ENCODE measurements at regions not wholly inside any gene's neighbourhood (a gene's known extent, or its start where the extent isn't known, plus 50 kb on each side); places are given as distances from the start of the nearest gene placed in this dataset.

DNA sequence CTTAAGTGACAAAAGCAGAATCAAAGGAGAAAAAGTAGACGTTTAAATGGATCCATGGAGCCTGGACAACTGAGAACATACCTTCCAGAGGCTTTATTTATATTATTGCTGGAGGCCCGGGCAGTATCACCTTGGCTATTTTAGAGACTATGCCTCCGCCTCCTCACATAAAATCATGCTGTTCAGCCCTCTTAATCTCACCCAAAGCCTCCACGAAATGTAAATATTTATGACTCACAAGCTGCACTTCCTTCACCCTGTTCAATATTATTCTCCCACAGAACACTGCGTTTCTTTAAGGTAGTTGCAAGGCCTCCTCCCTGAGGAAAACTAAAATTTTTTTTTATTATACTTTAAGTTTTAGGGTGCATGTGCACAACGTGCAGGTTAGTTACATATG lies 478.6 kb upstream of the ACVR2A start:
- Histone ChIP-seq H3K27ac (no peak overlapping the region), H3K9me3 (ENCODE audit: severe bottlenecking) (no peaks in the 10 kb centered on the region), H3K4me3 (ENCODE audit: low read depth, low read length) (no peak overlapping the region), H3K36me3 (no peaks in the 10 kb centered on the region), H3K27me3 (ENCODE audit: insufficient read depth, low read depth, severe bottlenecking) (no peaks in the 10 kb centered on the region)
- DNase-seq = no peak
- TF ChIP-seq, protein P1, sequence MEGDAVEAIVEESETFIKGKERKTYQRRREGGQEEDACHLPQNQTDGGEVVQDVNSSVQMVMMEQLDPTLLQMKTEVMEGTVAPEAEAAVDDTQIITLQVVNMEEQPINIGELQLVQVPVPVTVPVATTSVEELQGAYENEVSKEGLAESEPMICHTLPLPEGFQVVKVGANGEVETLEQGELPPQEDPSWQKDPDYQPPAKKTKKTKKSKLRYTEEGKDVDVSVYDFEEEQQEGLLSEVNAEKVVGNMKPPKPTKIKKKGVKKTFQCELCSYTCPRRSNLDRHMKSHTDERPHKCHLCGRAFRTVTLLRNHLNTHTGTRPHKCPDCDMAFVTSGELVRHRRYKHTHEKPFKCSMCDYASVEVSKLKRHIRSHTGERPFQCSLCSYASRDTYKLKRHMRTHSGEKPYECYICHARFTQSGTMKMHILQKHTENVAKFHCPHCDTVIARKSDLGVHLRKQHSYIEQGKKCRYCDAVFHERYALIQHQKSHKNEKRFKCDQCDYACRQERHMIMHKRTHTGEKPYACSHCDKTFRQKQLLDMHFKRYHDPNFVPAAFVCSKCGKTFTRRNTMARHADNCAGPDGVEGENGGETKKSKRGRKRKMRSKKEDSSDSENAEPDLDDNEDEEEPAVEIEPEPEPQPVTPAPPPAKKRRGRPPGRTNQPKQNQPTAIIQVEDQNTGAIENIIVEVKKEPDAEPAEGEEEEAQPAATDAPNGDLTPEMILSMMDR (IDR thresholded peaks at IDR 0.05; ENCODE audit: low read depth, low read length) = no peak

DNA sequence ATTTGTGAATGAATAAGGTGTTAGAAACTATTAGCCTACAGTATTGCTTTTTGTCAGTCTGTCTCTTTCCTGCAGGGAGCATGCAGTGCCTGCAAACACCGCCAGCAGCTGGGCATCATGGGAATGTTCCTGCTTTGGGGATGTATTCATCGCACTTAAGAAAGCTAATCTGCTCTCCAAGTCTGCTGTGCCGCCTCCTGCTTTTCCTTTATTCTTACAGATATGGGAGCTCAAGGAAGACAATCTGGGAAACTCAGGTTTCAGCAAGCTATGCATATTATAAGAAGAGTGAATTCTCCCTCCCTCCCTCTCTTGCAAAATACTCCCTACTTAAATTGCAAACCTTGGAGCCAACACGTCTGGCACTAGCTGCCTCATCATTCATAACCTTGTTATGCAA lies 479.2 kb upstream of the ACVR2A start:
- H3K27ac ChIP-seq = no peak overlapping the region
- H3K27me3 ChIP-seq (ENCODE audit: insufficient read depth, low read depth, severe bottlenecking) = no peaks in the 10 kb centered on the region
- no peak overlapping the region for H3K4me3 ChIP-seq (ENCODE audit: low read depth, low read length)
- no peaks in the 10 kb centered on the region for H3K9me3 ChIP-seq (ENCODE audit: severe bottlenecking)
- no peaks in the 10 kb centered on the region for H3K36me3 ChIP-seq
- DNase-seq = peak; percentile 15
- TF ChIP-seq, protein P1 (IDR thresholded peaks at IDR 0.05; ENCODE audit: low read depth, low read length) = no peak

DNA sequence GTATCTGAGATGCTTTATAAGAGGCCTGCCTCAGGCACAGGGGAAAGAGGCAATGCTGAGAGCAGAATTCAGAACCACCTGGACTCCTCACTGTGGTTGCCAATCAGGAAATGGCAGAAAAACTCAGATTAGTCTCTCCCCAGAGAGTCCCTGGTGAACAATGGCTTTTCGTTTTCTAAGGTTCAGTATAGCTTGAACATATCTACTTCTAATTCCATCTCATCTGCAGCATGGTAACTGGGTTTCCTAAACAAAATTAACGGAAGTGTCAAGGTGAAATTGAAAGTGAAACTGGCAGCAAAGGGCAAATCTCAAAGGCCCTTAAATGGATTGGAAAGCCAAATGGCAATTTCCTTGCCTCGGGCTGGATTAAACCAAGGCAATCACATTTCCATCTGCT lies 480.2 kb upstream of the ACVR2A start:
- no peaks in the 10 kb centered on the region for H3K27me3 ChIP-seq (ENCODE audit: insufficient read depth, low read depth, severe bottlenecking)
- H3K4me3 ChIP-seq (ENCODE audit: low read depth, low read length) = no peak overlapping the region
- H3K27ac ChIP-seq = no peak overlapping the region
- no peaks in the 10 kb centered on the region for H3K9me3 ChIP-seq (ENCODE audit: severe bottlenecking)
- H3K36me3 ChIP-seq = no peaks in the 10 kb centered on the region
- TF ChIP-seq, protein P1 (IDR thresholded peaks at IDR 0.05; ENCODE audit: low read depth, low read length) = no peak
- no peak for DNase-seq

DNA sequence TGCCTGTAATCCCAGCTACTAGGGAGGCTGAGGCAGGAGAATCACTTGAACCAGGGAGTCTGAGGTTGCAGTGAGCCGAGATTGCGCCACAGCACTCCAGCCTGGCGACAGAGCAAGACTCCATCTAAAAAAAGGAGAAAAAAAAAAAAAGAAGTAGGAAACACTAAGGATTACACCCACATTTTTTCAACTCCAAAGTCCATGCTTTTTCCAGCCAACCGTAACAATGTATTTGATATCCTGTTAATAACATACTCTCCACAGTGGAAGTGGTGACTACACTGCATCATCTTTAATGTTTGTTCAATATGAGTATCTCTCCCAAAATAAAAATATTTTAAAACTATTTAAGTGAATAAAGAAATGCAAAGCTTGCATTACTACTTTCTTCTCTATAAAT lies 481.6 kb upstream of the ACVR2A start:
- H3K27ac ChIP-seq = no peak overlapping the region
- H3K4me3 ChIP-seq (ENCODE audit: low read depth, low read length) = no peak overlapping the region
- H3K9me3 ChIP-seq (ENCODE audit: severe bottlenecking) = no peaks in the 10 kb centered on the region
- TF ChIP-seq, protein P1 (IDR thresholded peaks at IDR 0.05; ENCODE audit: low read depth, low read length) = no peak
- no peaks in the 10 kb centered on the region for H3K36me3 ChIP-seq
- no peaks in the 10 kb centered on the region for H3K27me3 ChIP-seq (ENCODE audit: insufficient read depth, low read depth, severe bottlenecking)
- DNase-seq = no peak

DNA sequence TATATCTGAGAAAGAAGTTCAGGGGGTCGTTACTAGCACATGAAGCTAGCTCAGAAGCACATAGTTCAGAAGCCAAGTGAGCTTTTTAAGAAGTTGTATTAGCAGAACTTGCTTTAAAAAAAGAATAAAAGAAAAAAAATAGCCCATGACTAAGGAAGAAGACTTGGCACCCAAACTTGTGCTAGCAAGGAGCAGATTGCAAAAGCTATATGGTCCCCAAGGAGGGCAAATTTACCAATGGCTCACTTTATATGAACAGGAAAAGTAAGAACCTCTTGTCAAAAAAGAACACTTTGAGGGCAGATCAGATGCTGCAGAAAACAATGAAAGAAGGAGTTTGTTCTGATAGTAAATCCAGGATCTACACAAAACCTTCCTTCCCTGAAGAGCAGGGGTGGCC lies 486.5 kb upstream of the ACVR2A start:
- TF ChIP-seq, protein P1 (IDR thresholded peaks at IDR 0.05; ENCODE audit: low read depth, low read length) = no peak
- H3K36me3 ChIP-seq = no peaks in the 10 kb centered on the region

DNA sequence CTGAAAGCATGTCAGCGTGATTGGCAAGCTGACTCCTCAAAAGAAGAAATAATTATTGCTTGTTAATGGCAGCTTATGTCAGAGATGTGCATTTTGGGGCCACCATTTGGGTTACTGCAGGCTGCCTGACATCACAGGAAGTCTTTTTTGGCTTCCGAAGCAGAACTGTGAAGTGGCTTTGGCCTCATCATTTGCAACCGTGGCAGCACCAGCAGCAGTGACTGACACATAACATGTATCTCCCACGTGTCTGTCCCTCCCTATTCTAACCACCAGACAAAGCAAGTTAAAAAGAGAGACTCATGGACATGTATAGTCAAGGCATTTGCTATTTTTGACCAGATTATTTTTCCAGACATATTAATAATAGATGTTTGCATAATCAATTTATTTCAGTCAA lies 488.7 kb upstream of the ACVR2A start:
- Histone ChIP-seq H3K36me3 (no peaks in the 10 kb centered on the region), H3K9me3 (ENCODE audit: severe bottlenecking) (no peaks in the 10 kb centered on the region), H3K27ac (no peak overlapping the region), H3K27me3 (ENCODE audit: insufficient read depth, low read depth, severe bottlenecking) (no peaks in the 10 kb centered on the region), H3K4me3 (ENCODE audit: low read depth, low read length) (no peak overlapping the region)
- TF ChIP-seq, protein P1 (IDR thresholded peaks at IDR 0.05; ENCODE audit: low read depth, low read length) = no peak
- DNase-seq = no peak

More for the DNA sequence above, 486.5 kb upstream of the ACVR2A start:
- Histone ChIP-seq H3K27me3 (ENCODE audit: insufficient read depth, low read depth, severe bottlenecking) (no peaks in the 10 kb centered on the region), H3K27ac (no peak overlapping the region), H3K9me3 (ENCODE audit: severe bottlenecking) (no peaks in the 10 kb centered on the region), H3K4me3 (ENCODE audit: low read depth, low read length) (no peak overlapping the region)
- DNase-seq = no peak

Measured in WERI-Rb-1 (cell line).